Spleen (tissue), 11 donors: ENCODE measurements at regions not wholly inside any gene's neighbourhood (a gene's known extent, or its start where the extent isn't known, plus 50 kb on each side); places are given as distances from the start of the nearest gene placed in this dataset.

Source experiments
- DNase-seq: peaks from one replicate; pipeline ENCODE4 v3.0.0-alpha.2; 2020
- H3K27ac ChIP-seq, 8 donors: fragments of 200-600 bp; sonication (generic) in 7 of 8; 1 replicate in 4 of 8; 2 replicates in 4 of 8; pipeline versions ENCODE4 v1.5.0 to v1.8.0; 2016 to 2021; ENCODE audit warnings: inconsistent platforms in 4 of 8, mild to moderate bottlenecking in 4 of 8, moderate library complexity in 1 of 8
- H3K27me3 ChIP-seq, 7 donors: fragments of 200-600 bp; sonication (generic) in 6 of 7; replicated peaks in 1 of 7; 1 replicate in 4 of 7; 2 replicates in 3 of 7; pipeline versions ENCODE4 v1.5.0 to v1.8.0; 2016 to 2021; ENCODE audit warnings: inconsistent platforms in 3 of 7, mild to moderate bottlenecking in 1 of 7
- H3K36me3 ChIP-seq, 6 donors: fragments of 200-600 bp; sonication (generic) in 5 of 6; 1 replicate in 4 of 6; 2 replicates in 2 of 6; pipeline versions ENCODE4 v1.5.0 to v1.8.0; 2016 to 2021; ENCODE audit warnings: inconsistent platforms in 2 of 6
- H3K4me1 ChIP-seq, 6 donors: fragments of 200-600 bp; sonication (generic) in 5 of 6; 1 replicate in 3 of 6; 2 replicates in 3 of 6; pipeline versions ENCODE4 v1.5.0 to v1.8.0; 2016 to 2021; ENCODE audit warnings: inconsistent platforms in 3 of 6
- H3K4me3 ChIP-seq, 8 donors: fragments of 200-600 bp; sonication (generic) in 7 of 8; 1 replicate in 4 of 8; 2 replicates in 4 of 8; pipeline versions ENCODE4 v1.5.0 to v1.8.0; 2016 to 2021; ENCODE audit warnings: inconsistent platforms in 4 of 8, mild to moderate bottlenecking in 4 of 8, moderate library complexity in 2 of 8
- H3K9me3 ChIP-seq, 8 donors: fragments of 200-600 bp; sonication (generic) in 7 of 8; 1 replicate in 4 of 8; 2 replicates in 4 of 8; pipeline versions ENCODE4 v1.5.0 to v1.8.0; 2016 to 2021; ENCODE audit warnings: inconsistent platforms in 4 of 8
- CTCF ChIP-seq, 11 experiments: fragments of 200-600 bp in 7 of 11; fragments of 450-650 bp in 4 of 11; sonication (generic) in 4 of 11; IDR thresholded peaks in 8 of 11; conservative IDR thresholded peaks in 3 of 11; 1 replicate in 7 of 11; 2 replicates in 4 of 11; pipeline versions ENCODE4 v1.4.0 to v1.8.0; 2016 to 2021; ENCODE audit warnings: antibody characterized with exemption in 11 of 11, inconsistent platforms in 4 of 11, mild to moderate bottlenecking in 1 of 11
- POLR2A ChIP-seq, 3 donors: fragments of 450-650 bp; IDR thresholded peaks; one replicate each; pipeline ENCODE4 v1.5.1; 2017; ENCODE audit warnings: antibody characterized with exemption in 3 of 3, mild to moderate bottlenecking in 1 of 3
- POLR2AphosphoS5 ChIP-seq, 3 donors: sonication (generic); formaldehyde crosslinking; IDR thresholded peaks; one replicate each; pipeline ENCODE4 v1.5.1; 2017; ENCODE audit warnings: antibody characterized with exemption in 3 of 3
- WGBS, 5 donors: extraction: QIAGEN DNeasy Blood & Tissue Kit in 3 of 5; methylation state at CpG; one replicate each; pipeline versions ENCODE4 v1.1.5 to v1.1.7; 2013 to 2018; 5-methylcytosine and 5-hydroxymethylcytosine counted together
- intact Hi-C: fragments of 100-400 bp; cut with DNase I; formaldehyde crosslinking; loops from one replicate; pipeline ENCODE4 v1.15.0; 2023; ENCODE audit warnings: low total_unique reads
- donor health status: healthy with polysubstance abuse.
- donor health status: DM: no; HTN: no; CAD: no; lungs with moderate emphysema.
- donor health status: DM: no; HTN: no; CAD: no.
- donor health status: Bipolar disorder and iron deficiency.
- donor health status: healthy.
- donor health status: DM: no; HTN: no; CAD: no.
- donor health status: DM: yes; HTN: yes; CAD: no.

DNA sequence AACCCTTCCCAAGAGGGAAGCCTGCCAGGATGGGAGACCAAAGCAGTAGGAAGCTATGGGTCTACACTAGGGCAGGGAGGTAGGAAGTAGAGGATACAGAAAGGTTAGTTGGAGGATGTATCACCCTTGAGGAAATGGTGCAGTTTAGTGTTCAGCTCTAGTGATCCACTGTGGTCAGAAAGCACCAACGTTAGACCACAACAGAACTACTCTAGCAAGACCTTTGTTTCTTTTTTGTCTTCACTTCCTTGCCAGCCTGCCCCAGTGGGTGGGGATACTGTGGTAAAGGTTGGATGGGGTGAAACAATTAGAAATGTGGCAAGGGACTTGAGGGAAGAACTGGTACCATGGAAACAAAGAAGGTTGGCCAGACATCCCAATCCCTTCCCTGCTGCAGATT lies 83.3 kb downstream of the DDIT4L start:
- DNase-seq = no peak
- H3K9me3 ChIP-seq = no peaks in the 10 kb centered on the region
- H3K4me3 ChIP-seq = no peak overlapping the region
- no peaks in the 10 kb centered on the region for H3K27me3 ChIP-seq
- H3K36me3 ChIP-seq = no peaks in the 10 kb centered on the region
- 11 to 38% (median 24%) methylated on average over 1 of the region's 1 CpG for WGBS, 5 donors
- TF ChIP-seq CTCF (IDR thresholded peaks at IDR 0.05 in 8 of 11, conservative IDR thresholded peaks at IDR 0.05 in 3 of 11) (no peak), POLR2A (IDR thresholded peaks at IDR 0.05) (no peak), POLR2AphosphoS5 (IDR thresholded peaks at IDR 0.05) (no peak)
- H3K27ac ChIP-seq = no peak overlapping the region
- intact Hi-C loops = no loop called here
- H3K4me1 ChIP-seq = peaks cover 0 to 21% (median 9%) of the 10 kb centered on the region in 6 donors

DNA sequence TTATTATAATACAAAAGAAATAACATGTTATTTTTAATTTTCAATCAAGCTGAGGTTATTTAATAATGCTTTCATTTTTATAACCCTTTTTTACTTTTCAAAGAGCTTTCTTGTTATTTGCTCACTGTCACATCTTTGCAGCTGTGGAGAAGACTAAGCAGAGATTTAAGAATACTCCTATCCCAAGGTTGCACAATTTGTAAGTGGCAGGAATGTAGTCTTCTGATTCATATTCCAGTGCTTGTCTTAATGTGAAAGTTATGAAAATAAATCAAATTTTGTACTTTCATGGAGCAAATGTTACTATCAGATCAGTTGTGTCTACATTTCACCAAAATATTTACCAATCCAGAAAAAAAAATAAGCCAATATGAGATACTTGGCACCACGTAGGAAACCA lies 86.6 kb downstream of the DDIT4L start:
- 68 to 87% (median 76%) methylated on average over 1 of the region's 1 CpG for WGBS, 5 donors
- no peaks in the 10 kb centered on the region for H3K27me3 ChIP-seq
- intact Hi-C loops = no loop called here

GRCh38 chr4:100100985-100101384 lies 89.3 kb downstream of the DDIT4L start:
- TF ChIP-seq CTCF (IDR thresholded peaks at IDR 0.05 in 8 of 11, conservative IDR thresholded peaks at IDR 0.05 in 3 of 11) (no peak), POLR2AphosphoS5 (IDR thresholded peaks at IDR 0.05) (no peak), POLR2A (IDR thresholded peaks at IDR 0.05) (no peak)
- Histone ChIP-seq H3K36me3 (no peaks in the 10 kb centered on the region), H3K27me3 (no peaks in the 10 kb centered on the region), H3K27ac (no peak overlapping the region), H3K4me3 (peak overlapping the region in 1 of 8 donors; percentile 1), H3K4me1 (peaks cover 0 to 24% (median 15%) of the 10 kb centered on the region in 6 donors), H3K9me3 (no peaks in the 10 kb centered on the region)
- intact Hi-C loops = no loop called here
- DNase-seq = no peak
- WGBS, 5 donors = 26 to 40% (median 28%) methylated on average over 3 of the region's 3 CpGs

More for the DNA sequence above, 86.6 kb downstream of the DDIT4L start:
- H3K4me3 ChIP-seq = no peak overlapping the region
- DNase-seq = no peak
- TF ChIP-seq POLR2A (IDR thresholded peaks at IDR 0.05) = no peak
- TF ChIP-seq CTCF (IDR thresholded peaks at IDR 0.05 in 8 of 11, conservative IDR thresholded peaks at IDR 0.05 in 3 of 11) = no peak
- TF ChIP-seq POLR2AphosphoS5 (IDR thresholded peaks at IDR 0.05) = no peak
- no peaks in the 10 kb centered on the region for H3K36me3 ChIP-seq
- peaks cover 0 to 40% (median 24%) of the 10 kb centered on the region in 6 donors for H3K4me1 ChIP-seq
- H3K9me3 ChIP-seq = no peaks in the 10 kb centered on the region
- no peak overlapping the region for H3K27ac ChIP-seq

DNA sequence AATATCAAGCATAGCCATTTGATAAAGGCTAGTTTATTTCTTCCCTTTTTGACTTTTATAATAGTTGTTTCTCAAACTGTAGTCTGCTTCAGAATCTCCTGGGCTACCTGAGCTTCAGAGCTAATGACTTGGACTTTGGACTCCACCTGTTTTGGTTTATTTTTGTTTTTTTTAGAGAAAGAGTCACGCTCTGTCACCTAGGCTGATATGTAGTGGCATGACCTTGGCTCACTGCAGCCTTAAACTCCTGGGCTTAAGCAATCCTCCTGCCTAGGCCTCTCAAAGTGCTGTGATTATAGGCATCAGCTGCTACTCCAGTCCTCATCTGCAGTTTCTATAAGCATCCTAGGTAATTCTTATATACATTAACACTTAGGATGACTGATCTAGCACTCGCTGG lies 90.5 kb downstream of the DDIT4L start:
- WGBS, 5 donors = 91 to 100% (median 93%) methylated on average over 2 of the region's 2 CpGs

More for the DNA sequence above, 90.5 kb downstream of the DDIT4L start:
- intact Hi-C loops = no loop called here
- H3K27ac ChIP-seq = no peak overlapping the region
- no peaks in the 10 kb centered on the region for H3K27me3 ChIP-seq
- H3K4me3 ChIP-seq = no peak overlapping the region
- no peak for DNase-seq
- peaks cover 0 to 31% (median 16%) of the 10 kb centered on the region in 6 donors for H3K4me1 ChIP-seq
- H3K9me3 ChIP-seq = no peaks in the 10 kb centered on the region
- no peak for TF ChIP-seq POLR2AphosphoS5 (IDR thresholded peaks at IDR 0.05)
- TF ChIP-seq CTCF (IDR thresholded peaks at IDR 0.05 in 8 of 11, conservative IDR thresholded peaks at IDR 0.05 in 3 of 11) = no peak
- no peak for TF ChIP-seq POLR2A (IDR thresholded peaks at IDR 0.05)
- H3K36me3 ChIP-seq = no peaks in the 10 kb centered on the region
